ENCODE measurements at regions not wholly inside any gene's neighbourhood (a gene's known extent, or its start where the extent isn't known, plus 50 kb on each side); places are given as distances from the start of the nearest gene placed in this dataset.

GRCh38 chr3:128569756-128570155 is 76.8 kb upstream of the GATA2 start:
- TF ChIP-seq CTCF (IDR thresholded peaks at IDR 0.05 in 2 of 3, conservative IDR thresholded peaks at IDR 0.05 in 1 of 3; ENCODE audit: control insufficient read depth in 2 of 3, extremely low read depth in 1 of 3, insufficient read depth in 1 of 3, low read depth in 3 of 3, low read length in 3 of 3) (no peak), POLR2A (IDR thresholded peaks at IDR 0.05; ENCODE audit: low read depth, low read length) (no peak), STAT3 (IDR thresholded peaks at IDR 0.05; ENCODE audit: low read depth, low read length) (no peak), ASH2L (IDR thresholded peaks at IDR 0.05; ENCODE audit: borderline replicate concordance, low read depth) (no peak), BRCA1 (IDR thresholded peaks at IDR 0.05; ENCODE audit: low read depth, low read length) (no peak), CHD2 (IDR thresholded peaks at IDR 0.05; ENCODE audit: borderline replicate concordance, low read depth, low read length) (no peak), EZH2 (IDR thresholded peaks at IDR 0.05; ENCODE audit: borderline replicate concordance, control insufficient read depth, low read depth, low read length) (no peak), ZBTB4 (CRISPR knock-in tag; IDR thresholded peaks at IDR 0.05) (no peak), TAF1 (IDR thresholded peaks at IDR 0.05; ENCODE audit: borderline replicate concordance, low read depth, low read length) (no peak), JUNB (IDR thresholded peaks at IDR 0.05) (no peak), GABPA (IDR thresholded peaks at IDR 0.05; ENCODE audit: low read depth) (no peak)
